D721Med (cell line): ENCODE measurements at regions not wholly inside any gene's neighbourhood (a gene's known extent, or its start where the extent isn't known, plus 50 kb on each side); places are given as distances from the start of the nearest gene placed in this dataset.

Source experiments
- DNase-seq: peaks from one replicate; pipeline ENCODE4 v3.0.0; 2011; ENCODE audit warnings: low spot score; ENCODE audit not compliant: insufficient read length
- FAIRE-seq: peaks from 2 replicates; lab custom pipeline; 2011; peaks lifted over from hg19 to GRCh38; lab: Jason Lieb, UNC
- CTCF ChIP-seq: IDR thresholded peaks from 2 replicates; pipeline ENCODE4 v1.5.1; 2012; ENCODE audit warnings: mild to moderate bottlenecking, control low read depth; ENCODE audit not compliant: insufficient read depth; ENCODE audit errors: missing control alignments

DNA sequence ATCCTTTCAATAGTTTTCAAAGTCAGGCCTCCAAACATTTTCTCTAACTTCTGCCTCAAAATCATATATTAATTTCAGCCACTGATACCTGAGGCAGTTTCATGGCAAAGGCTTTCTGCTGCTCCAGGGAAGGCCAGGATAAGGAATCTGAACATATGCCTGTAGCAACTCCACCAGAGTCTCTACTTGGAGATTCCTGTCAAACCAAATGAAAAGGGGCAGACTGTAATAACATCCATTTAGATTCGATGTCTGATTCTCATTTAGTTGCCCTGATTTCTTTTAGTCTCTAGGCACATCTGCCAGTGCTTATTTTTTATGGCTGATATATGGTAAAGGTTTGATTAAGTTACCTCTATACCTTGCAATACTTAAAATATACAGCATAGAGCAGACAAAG, 109.6 kb upstream of the ZNF385D start:
- no peak for TF ChIP-seq CTCF
- no peak for FAIRE-seq
- DNase-seq = no peak

- DNase-seq = no peak
- FAIRE-seq = peak; percentile 6
- no peak for TF ChIP-seq CTCF
Measured at GRCh38 chr3:21876782-21877181, 125.8 kb upstream of the ZNF385D start.

DNA sequence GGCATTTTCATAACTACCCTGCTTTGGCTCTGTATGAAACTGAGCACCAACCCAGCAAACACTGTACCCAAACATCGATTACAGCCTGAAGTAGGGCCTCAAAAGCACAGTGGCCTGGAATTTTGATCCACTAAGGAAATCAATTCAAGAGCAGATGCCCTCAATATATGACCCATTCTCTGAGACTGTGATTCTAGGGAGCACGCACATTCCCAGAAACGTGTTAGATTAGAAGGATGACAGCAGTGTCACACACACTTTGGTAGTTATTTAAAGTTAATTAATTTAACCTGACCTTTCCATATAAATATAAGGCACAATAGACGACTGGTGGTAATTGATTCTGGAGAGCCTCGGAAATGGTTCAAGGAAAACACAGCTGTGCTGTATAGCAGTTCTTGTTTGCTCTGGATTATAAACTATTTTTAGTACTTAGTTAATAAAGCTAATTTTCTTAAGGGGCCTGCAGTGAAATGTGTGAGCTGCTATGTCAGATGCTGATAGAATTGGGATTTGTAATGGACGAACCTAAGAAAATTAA, 126.3 kb upstream of the ZNF385D start:
- no peak for DNase-seq
- FAIRE-seq = no peak
- TF ChIP-seq CTCF = no peak

GRCh38 chr3:21879184-21879886, 128.3 kb upstream of the ZNF385D start:
- TF ChIP-seq CTCF = no peak
- no peak for FAIRE-seq
- DNase-seq = no peak

- no peak for TF ChIP-seq CTCF
- no peak for FAIRE-seq
- DNase-seq = no peak
Measured at GRCh38 chr3:21888656-21889055, 137.6 kb upstream of the ZNF385D start.

DNA sequence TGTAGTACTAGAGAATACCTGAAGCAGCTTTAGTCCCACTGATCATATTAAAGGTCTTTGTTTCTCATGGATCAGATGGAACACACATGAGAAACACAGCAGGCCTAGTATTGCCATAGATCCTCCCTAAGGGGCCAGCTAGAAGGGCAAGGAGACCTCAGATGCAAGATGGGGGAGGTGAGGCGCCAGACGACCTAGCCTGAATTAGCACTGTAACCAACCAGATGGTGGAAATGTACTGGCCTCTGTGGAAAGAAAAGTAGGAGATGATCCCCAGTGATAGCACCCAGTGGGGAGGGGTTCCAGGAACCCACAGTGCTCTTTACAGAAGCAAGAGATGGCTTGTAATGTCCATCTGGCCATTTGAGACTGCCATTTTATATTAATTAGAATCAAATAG, 138.2 kb upstream of the ZNF385D start:
- TF ChIP-seq CTCF = no peak
- FAIRE-seq (no peak), DNase-seq (no peak)

DNA sequence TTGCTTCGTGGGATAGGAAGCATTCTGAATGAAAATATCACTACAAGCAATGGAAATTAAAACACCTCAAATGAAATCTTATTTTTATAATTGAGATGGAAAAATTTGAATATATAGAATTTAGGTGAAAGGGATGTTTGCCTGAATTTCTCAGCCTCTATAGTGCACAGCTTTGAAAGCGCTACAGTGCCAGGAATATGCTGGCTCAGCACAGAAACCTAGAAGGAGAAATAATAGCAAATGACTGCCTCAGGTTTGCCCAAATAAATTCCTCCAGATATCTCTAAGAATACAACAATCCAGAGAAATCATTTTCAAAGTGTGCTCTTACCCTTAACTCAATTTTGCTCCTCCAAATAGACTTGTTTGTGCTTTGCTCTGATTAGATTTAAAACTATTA, 141.1 kb upstream of the ZNF385D start:
- DNase-seq = no peak
- TF ChIP-seq CTCF = no peak
- FAIRE-seq = no peak
